Non-pigmented ciliary epithelial cell (primary cell): ENCODE measurements at regions not wholly inside any gene's neighbourhood (a gene's known extent, or its start where the extent isn't known, plus 50 kb on each side); places are given as distances from the start of the nearest gene placed in this dataset.

Experiments
- DNase-seq: peaks from one replicate; pipeline ENCODE4 v3.0.0-alpha.2; 2010; ENCODE audit warnings: low read depth

GRCh38 chr5:118687661-118688621, 300.4 kb downstream of the DTWD2 start:
- peak; percentile 11 for DNase-seq

DNA sequence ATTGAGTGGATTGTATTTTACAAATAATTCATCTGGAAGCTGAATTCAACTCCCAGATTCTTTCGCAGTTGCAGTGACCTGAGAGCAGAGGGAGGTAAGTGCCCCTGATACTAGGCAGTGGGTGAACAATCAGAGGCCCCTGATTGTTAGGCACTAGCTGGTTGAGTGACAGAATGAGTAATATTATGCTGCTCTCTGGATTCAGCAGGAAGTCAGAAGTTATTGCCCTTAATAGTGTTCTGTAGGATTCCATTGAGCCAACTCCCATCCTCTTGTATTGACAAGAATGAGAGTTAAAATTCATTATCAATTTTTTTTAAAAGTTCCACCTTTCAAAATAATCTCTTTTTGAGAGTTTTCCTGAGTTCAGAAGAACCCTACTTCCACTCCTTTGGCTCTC, 301.2 kb downstream of the DTWD2 start:
- no peak for DNase-seq

DNA sequence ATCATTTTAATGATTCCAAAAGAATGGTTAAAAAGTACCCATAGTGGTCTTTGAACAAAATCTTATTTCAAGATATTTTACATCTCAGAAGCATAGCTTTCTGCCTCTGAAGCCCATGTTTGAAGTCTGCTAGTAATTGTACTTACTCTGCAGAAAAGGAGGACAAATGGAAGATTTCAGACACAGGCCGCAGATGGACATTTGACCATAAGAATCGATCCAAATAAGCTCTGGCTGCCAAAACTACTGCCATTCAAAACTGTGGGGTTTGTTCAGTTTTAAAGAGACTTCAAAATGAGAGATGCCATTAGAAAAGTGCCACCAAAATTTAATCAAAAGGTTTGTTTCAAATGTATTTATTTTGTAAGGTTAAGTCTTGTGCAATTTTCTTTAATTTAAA, 306.7 kb downstream of the DTWD2 start:
- no peak for DNase-seq

DNA sequence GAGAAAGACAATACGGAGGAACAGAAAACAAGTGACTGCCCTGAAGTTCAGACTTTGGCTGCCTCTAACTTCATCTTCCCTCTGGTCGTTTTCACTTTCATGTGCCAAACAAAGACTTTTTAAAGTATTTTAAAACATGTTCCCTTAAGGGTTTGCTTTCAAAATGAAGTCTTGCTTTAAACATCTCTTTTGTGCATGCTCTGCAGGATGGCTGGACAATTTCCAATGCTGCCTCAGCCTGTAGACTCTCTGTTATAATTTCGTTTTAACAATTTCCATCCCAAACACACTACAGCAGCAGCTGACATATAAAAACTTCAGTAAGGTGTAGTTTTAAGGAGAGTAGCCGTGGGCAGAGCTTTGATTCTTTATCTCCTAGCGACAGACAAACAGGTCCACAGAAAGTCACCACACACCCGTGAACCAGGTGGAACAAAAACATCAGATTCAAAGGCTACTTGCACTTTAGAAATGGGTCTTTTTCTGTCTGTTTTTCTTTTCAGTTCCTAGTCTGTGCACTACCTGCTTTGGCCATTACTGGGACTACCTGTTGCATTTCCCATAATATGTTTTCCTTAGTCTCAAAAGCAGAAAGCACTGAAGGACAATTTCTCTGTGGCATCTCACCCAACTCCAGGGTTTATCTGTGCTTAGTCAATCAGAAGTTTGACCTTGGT, 308.9 kb downstream of the DTWD2 start:
- DNase-seq, result no peak

DNA sequence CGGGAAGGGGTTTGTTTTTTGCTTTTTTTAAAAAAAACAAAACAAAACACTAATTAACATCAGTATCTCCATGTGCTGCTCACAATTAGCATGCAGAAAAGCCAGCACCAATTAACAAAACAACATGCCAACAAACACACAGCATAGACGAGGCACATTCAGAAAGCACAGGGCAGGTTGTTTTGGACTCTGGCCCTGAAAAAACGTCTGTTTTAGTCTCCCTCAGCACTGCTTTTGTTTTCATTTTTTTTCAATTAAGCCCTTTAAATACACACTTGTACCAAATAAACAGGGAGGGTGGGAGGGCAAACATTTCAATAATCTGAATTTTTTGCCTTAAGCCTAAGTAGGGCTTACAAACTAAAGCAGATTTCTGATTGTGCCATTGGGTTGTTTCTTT, 309.6 kb downstream of the DTWD2 start:
- no peak for DNase-seq

- DNase-seq, result no peak
These were observed 313.1 kb downstream of the DTWD2 start for GRCh38 chr5:118675247-118675646.

DNA sequence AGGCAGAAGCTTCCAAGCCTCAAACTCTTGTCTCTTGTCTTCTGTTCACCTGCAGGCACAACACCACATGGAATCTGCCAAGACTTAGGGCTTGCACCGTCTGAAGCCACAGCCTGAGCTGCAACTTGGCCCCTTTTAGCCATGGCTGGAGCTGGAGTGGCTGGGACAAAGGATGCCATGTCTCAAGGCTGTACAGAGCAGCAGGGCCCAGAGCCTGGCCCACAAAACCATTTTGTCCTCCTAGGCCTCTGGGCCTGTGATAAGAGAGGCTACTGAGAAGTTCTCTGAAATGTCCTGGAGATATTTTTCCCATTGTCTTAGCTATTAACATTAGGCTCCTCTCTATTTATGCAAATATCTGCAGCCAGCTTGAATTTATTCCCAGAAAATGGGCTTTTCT, 330.8 kb downstream of the DTWD2 start:
- no peak for DNase-seq

DNA sequence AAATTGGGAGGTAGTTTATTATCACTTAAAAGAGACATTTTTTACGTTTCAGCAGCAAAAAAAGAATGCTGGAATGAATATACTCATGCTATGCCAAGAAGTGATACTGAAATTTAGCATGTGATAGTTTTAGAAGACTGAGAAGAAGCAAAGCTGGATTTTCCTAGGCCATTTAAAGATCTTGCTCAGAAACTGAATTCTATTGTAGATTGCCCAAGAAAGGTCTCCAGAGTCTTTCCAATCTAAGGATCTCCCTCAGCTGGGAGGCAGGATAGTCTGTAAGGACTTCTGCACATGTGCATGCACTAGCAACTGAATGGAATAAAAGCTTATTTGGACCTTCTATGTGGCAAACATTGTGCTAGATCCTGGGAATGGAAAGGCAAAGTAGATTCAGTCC, 334.5 kb downstream of the DTWD2 start:
- no peak for DNase-seq

GRCh38 chr5:118653183-118653582, 335.2 kb downstream of the DTWD2 start:
- DNase-seq, result no peak

DNA sequence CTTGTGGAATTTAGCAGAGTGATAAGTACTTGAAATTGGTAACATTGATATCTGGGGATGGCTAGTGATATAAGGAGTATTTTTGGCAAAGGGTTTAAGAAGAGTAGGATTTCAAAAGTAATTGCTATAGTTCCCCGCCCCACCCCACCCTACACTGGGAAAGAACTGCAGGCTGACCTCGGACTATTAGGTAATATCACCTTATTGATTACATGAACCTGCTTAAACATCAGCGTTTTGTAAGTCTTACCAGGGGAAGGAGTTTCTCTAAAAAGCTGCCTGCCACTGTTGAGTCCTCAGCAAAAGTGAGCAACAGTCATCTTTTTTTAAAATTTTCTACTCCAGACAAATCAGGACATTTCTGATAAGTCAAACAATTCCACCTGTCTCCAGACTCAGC, 337.3 kb downstream of the DTWD2 start:
- DNase-seq, result no peak

DNA sequence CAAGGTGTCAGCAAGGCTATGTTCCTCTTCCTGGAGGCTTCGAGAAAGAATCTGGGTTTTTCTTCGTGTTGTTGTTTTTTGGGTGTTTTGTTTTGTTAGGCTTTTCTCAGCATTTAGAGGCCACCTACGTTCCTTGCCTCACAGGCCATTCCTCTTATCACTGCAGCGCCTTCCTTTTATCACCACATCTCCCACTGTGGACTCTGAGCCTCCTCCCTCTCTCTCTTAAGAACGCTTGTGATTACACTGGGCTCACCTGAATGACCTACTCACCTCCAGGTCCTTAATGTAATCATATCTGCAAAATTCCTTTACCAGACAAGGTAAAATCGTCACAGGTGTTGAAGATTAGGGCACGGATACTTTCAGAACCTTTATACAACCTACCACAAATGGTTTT, 340.8 kb downstream of the DTWD2 start:
- no peak for DNase-seq

DNA sequence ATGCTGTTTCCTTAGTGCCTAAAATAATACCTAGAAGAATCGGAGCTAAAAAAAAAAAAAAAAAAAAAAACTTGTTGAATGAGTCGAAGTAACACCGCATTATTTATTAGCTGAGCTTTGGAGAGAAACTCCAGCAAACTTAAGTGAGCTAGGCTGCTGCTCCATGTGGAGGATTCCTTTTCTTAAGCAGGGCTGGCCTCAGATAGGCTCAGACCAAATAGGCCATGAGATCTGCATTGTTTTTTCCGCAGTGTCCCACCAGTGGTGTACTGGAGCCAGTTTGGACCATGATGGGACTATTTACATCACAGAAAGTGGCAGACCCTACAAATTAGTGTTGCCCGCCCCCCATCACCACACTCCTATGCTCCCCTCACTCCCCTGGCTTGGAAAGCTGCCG, 341.4 kb downstream of the DTWD2 start:
- DNase-seq, result no peak

DNA sequence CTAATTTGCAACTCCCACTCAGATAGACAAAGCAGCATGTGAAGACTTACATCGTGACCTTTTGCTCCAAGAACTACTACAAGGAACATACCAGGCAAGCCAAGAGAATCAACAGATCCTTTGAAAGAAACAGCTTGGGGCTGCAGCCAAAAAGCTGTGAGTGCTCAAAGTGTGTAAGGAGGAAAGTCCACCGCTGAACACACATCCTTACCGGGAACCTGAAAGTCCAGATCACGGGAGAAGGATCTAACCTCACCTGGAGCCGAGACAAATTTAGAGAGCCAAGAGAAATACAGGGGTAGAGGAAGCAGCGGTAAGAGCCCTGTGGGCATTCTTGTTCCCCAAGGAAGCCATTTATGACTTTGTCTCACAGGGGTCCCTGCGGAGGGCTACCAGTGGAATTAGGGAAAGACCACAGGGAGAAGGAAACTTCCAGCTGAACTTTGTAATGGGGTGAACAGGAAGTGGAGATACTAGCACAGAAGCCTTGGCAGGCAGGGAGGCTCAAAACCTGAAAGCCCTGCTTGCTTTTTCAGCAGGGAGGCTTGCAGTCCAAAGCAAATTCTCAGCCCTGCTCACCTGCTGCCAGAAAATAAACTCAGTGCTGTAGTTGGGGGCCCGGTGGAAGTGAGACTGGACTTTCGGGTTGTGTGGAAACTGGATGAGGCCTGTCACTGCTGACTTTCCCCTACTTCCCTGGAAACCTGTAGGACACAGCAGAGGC, 350.2 kb downstream of the DTWD2 start:
- no peak for DNase-seq

DNA sequence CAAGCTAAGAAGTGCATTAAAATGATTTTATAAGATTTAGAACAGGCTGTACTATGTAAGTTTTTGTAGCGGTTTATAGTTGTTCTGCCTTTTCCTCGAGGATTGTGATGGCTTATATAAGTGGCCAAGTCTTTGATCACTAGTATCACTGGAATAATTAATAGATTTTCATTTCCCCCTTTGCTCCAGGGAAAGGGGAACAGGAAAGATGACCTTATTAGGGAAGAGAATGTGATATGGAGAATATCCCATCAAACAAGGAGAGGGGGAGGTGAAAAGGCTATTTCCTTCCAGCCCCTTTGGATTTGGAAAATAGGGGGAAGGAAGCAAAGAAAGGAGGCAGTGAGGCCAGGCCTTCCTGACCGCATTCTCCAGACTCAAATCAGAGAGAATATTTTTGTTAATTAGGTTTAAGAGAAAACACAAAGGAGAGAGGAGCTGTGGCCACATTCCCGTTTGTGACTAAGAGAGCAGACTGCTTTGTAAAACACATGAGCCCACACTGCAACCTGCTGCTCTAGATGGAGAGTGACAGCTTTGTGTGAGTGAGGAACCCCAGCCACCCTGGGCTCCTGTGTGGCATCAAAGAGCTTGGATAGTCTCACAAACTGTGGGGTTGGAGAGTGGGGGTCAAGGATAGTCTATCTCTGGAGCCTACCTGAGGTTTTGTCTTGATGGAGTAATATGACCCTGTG, 359.5 kb downstream of the DTWD2 start:
- DNase-seq, result no peak

- DNase-seq, result no peak
These were observed 368.1 kb downstream of the DTWD2 start for GRCh38 chr5:118620233-118620632.

GRCh38 chr5:118619823-118620222, 368.5 kb downstream of the DTWD2 start:
- no peak for DNase-seq

- DNase-seq, result no peak
These were observed 372.1 kb downstream of the DTWD2 start for GRCh38 chr5:118616281-118616680.

DNA sequence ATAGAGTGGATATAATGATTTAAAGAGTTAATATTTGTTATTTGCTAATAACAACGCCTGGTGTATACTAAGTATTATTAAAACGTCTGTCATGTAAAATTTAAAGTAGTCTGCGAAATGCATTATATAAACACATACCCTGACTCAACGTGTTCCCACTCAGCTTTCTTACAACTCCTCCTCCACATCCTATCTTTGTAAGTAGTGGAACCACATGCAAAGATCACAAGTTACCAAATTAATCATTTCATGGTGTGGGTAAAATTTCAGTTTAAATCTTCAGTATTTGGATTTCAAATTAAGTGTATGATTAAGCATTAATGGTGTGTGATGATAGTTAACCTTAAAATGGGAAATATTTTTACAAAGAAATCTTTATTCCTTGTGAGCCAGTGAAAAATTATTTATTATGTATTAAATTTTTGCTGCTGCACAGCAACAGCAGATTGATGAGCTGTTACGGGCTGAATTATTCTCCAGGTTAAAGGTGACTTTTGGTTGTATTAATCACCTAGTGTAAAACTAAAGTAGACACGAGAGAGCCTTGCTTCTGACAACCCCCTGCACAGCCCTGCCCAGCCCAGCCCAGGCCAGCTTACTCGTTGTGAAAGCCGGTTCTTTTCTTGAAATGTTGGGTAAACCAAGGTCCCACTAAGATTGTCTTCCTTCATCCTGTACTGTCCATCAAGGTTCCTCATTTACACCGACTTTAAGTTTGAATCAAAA, 373.5 kb downstream of the DTWD2 start:
- DNase-seq, result no peak

- peak; percentile 10 for DNase-seq
These were observed 376.9 kb downstream of the DTWD2 start for GRCh38 chr5:118611332-118611945.

DNA sequence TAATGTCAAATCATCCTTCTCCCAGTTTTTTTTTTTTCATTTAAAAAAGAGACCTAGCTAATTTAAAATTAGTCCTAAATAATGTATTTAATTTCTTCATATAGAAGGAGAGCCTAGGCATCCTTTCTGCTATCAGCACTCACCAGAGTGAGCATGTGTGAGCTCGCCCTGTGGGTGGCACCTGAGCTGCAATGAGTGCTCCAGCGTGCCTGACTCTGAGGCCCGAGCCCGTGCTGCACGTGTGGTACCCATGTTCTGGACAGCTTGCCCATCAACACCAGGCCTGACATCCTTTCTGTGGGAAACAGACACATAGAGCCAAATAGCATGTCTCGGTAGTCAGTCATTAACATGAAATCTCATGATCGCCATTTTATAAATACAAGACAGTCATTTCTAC, 381.4 kb downstream of the DTWD2 start:
- DNase-seq, result no peak

- no peak for DNase-seq
These were observed 382.6 kb downstream of the DTWD2 start for GRCh38 chr5:118605761-118606160.
